HL-60 (cell line): ENCODE measurements at regions not wholly inside any gene's neighbourhood (a gene's known extent, or its start where the extent isn't known, plus 50 kb on each side); places are given as distances from the start of the nearest gene placed in this dataset.

Source experiments
- DNase-seq, 2 experiments: peaks; one replicate each; pipeline ENCODE4 v3.0.0-alpha.2; 2010 to 2020; ENCODE audit warnings: low read depth in 1 of 2, low spot score in 1 of 2
- H3K27ac ChIP-seq: fragments of 250-450 bp; sonication (Bioruptor Pico); replicated peaks from 2 replicates; pipeline ENCODE4 v1.5.1; 2020; ENCODE audit warnings: mild to moderate bottlenecking, moderate library complexity
- H3K27me3 ChIP-seq: fragments of 250-450 bp; sonication (Bioruptor Pico); 2 replicates; pipeline ENCODE4 v1.5.1; 2021; ENCODE audit warnings: mild to moderate bottlenecking, moderate library complexity; ENCODE audit not compliant: insufficient read depth, poor library complexity, severe bottlenecking
- H3K4me3 ChIP-seq: replicated peaks from 2 replicates; pipeline ENCODE4 v1.5.1; 2011; ENCODE audit warnings: mild to moderate bottlenecking, control low read depth, low read length; ENCODE audit not compliant: insufficient read depth
- GABPA ChIP-seq: IDR thresholded peaks from 2 replicates; pipeline ENCODE4 v1.6.1; 2012; ENCODE audit warnings: low read depth
- POLR2AphosphoS5 ChIP-seq: IDR thresholded peaks from 2 replicates; pipeline ENCODE4 v1.6.1; 2012; ENCODE audit warnings: low read depth
- SPI1 ChIP-seq: IDR thresholded peaks from 2 replicates; pipeline ENCODE4 v1.6.1; 2012; ENCODE audit warnings: low read depth, mild to moderate bottlenecking, borderline replicate concordance
- TF ChIP-seq, protein P1 (sequence below): IDR thresholded peaks from 2 replicates; pipeline ENCODE4 v1.6.1; 2012; ENCODE audit warnings: low read depth; ENCODE audit not compliant: insufficient replicate concordance
- TF ChIP-seq, protein P2 (sequence below): IDR thresholded peaks from one replicate; pipeline ENCODE4 v1.5.1; 2011; ENCODE audit warnings: low read length, control low read depth, inconsistent platforms; ENCODE audit not compliant: insufficient read depth

DNA sequence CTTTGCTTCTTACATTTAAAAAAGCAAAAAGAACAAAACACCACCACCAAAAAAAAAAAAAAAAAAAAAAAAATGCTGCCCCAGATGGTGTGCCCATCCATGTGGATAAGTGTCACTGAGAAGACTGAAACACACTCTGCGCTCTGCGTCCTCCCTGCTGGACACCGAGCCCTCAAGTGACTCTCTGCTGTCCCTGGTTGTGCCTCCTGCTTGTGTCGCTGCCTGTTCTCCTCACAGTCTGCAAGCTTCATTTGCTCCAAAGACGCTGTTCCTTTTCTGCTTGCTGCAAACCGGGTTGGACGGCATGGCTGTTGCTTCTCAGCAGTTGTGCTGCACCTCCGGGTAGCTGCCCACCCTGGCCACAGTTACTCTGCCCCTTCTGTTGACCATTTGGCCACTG lies 276.2 kb upstream of the ATP2B1 start:
- Histone ChIP-seq H3K27me3 (no peaks in the 10 kb centered on the region), H3K27ac (no peak overlapping the region), H3K4me3 (no peak overlapping the region)
- no peak for TF ChIP-seq GABPA
- TF ChIP-seq, protein P1, sequence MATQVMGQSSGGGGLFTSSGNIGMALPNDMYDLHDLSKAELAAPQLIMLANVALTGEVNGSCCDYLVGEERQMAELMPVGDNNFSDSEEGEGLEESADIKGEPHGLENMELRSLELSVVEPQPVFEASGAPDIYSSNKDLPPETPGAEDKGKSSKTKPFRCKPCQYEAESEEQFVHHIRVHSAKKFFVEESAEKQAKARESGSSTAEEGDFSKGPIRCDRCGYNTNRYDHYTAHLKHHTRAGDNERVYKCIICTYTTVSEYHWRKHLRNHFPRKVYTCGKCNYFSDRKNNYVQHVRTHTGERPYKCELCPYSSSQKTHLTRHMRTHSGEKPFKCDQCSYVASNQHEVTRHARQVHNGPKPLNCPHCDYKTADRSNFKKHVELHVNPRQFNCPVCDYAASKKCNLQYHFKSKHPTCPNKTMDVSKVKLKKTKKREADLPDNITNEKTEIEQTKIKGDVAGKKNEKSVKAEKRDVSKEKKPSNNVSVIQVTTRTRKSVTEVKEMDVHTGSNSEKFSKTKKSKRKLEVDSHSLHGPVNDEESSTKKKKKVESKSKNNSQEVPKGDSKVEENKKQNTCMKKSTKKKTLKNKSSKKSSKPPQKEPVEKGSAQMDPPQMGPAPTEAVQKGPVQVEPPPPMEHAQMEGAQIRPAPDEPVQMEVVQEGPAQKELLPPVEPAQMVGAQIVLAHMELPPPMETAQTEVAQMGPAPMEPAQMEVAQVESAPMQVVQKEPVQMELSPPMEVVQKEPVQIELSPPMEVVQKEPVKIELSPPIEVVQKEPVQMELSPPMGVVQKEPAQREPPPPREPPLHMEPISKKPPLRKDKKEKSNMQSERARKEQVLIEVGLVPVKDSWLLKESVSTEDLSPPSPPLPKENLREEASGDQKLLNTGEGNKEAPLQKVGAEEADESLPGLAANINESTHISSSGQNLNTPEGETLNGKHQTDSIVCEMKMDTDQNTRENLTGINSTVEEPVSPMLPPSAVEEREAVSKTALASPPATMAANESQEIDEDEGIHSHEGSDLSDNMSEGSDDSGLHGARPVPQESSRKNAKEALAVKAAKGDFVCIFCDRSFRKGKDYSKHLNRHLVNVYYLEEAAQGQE: no peak
- TF ChIP-seq, protein P2, sequence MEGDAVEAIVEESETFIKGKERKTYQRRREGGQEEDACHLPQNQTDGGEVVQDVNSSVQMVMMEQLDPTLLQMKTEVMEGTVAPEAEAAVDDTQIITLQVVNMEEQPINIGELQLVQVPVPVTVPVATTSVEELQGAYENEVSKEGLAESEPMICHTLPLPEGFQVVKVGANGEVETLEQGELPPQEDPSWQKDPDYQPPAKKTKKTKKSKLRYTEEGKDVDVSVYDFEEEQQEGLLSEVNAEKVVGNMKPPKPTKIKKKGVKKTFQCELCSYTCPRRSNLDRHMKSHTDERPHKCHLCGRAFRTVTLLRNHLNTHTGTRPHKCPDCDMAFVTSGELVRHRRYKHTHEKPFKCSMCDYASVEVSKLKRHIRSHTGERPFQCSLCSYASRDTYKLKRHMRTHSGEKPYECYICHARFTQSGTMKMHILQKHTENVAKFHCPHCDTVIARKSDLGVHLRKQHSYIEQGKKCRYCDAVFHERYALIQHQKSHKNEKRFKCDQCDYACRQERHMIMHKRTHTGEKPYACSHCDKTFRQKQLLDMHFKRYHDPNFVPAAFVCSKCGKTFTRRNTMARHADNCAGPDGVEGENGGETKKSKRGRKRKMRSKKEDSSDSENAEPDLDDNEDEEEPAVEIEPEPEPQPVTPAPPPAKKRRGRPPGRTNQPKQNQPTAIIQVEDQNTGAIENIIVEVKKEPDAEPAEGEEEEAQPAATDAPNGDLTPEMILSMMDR: no peak
- no peak for DNase-seq

DNA sequence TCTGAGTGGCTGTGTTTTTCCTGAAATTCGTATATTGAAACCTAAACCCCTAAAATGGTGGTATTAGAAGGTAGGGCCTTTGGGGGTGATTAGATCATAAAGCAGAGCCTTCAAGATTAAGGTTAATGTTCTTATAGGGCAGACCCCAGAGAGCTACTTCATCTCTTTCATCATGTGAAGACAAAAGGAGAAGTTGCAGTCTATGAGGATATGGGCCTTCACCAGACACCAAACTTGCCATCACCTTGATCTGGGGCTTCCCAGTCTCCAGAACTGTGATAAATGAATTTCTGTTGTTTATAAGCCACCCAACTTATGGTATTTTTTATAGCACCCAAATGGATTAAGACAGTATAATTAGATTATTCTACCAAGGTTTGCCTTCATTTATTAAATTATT lies 275.0 kb upstream of the ATP2B1 start:
- TF ChIP-seq POLR2AphosphoS5: no peak
- TF ChIP-seq SPI1: peak; percentile 11; the same call in 1 of the 2 replicates
- DNase-seq: no peak

DNA sequence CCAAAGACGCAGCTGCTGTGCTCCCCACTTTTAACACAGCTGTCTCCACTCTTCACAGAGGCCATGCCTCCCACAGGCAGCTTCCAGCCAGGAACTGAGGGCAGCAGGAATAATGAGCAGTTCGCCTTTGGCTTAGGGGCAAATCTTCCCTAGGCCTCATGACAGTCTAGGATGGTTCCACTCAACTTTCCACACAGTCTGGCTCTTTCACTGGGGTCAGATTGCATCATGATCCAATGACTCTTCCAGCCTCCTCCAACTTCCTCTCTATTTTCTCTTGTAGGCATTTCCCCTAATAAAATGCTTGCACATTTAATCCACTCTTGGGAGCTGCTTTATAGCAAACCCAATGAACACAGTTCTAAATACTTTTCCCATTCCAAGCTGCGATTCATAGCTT lies 271.6 kb upstream of the ATP2B1 start:
- DNase-seq: peak; percentile 18 to 47
- no peak overlapping the region for H3K27ac ChIP-seq
- TF ChIP-seq POLR2AphosphoS5 (no peak), SPI1 (peak; percentile 81)
- H3K27me3 ChIP-seq: no peaks in the 10 kb centered on the region
- no peak overlapping the region for H3K4me3 ChIP-seq

More for the DNA sequence above, 275.0 kb upstream of the ATP2B1 start:
- Histone ChIP-seq H3K4me3 (no peak overlapping the region), H3K27ac (no peak overlapping the region), H3K27me3 (no peaks in the 10 kb centered on the region)

DNA sequence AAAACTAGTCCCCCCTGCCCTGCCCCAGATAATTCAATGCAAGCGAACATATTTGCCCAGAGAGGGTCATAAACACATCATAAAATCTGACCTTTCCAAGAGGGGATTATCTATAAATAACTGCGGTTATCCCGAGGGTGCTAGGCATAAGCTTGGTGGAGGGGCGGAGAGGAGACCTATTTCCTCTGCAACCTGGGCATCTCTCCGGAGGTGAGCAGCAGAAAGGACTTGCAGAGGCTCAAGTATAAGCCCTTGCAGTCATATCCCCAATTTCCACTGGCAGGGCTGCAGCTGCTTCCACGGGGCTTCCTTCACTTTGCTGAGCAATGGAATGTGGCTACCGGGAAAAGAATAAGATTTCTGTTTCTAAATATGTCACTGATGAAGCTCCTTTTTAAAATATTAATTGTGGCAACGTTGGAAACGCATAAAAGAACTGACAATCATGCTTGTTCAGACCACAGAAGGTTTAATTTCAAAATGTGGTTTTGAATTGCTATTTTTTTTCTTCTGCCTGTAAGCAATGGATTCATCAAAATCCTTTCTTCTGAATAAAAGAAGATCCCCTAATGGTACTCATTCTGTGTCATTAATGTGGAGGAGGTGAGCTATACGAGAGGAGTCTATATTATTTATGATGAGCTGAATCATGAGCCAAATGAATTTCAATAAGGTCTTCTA lies 268.9 kb upstream of the ATP2B1 start:
- Histone ChIP-seq H3K27ac (no peak overlapping the region), H3K27me3 (no peaks in the 10 kb centered on the region), H3K4me3 (no peak overlapping the region)
- no peak for DNase-seq
- TF ChIP-seq, protein P1: no peak
- TF ChIP-seq POLR2AphosphoS5: no peak
- TF ChIP-seq, protein P2: no peak
- TF ChIP-seq GABPA: no peak

DNA sequence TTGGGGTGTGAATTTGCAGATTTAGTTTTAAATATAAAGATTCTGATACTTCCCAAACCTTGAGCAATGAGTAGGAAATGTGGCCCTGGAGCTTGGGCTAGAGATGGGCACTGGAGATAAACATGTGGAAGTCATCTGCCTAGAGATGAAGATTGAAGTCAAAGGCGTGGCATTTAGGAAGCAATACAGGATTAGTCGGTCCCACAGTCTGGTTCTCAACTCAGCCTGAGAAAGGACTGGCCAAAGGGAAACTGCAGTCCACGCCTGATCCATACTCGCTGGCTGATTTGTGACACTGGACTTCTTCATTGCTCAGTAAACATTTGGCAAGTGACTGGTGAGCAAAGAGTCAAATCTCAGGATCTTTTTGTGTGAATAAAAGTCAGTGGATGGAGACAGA lies 268.2 kb upstream of the ATP2B1 start:
- DNase-seq: no peak
- TF ChIP-seq, protein P1: no peak
- no peak for TF ChIP-seq GABPA
- TF ChIP-seq SPI1: no peak
- TF ChIP-seq, protein P2: no peak
- TF ChIP-seq POLR2AphosphoS5: no peak
- Histone ChIP-seq H3K27me3 (no peaks in the 10 kb centered on the region), H3K27ac (no peak overlapping the region), H3K4me3 (no peak overlapping the region)
